ENCODE measurements at regions not wholly inside any gene's neighbourhood (a gene's known extent, or its start where the extent isn't known, plus 50 kb on each side); places are given as distances from the start of the nearest gene placed in this dataset.

- Histone ChIP-seq H2BK20ac (ENCODE audit: low read depth, low read length, poor library complexity, severe bottlenecking) (no peak overlapping the region), H2BK5ac (ENCODE audit: insufficient read length, low read length) (no peak overlapping the region), H3T11ph (ENCODE audit: low read length) (no peak overlapping the region), H2BK15ac (ENCODE audit: low read depth, low read length) (no peak overlapping the region), H4K5ac (ENCODE audit: insufficient read length, low read depth, low read length) (no peak overlapping the region), H3K23ac (ENCODE audit: insufficient read length, low read depth, low read length) (no peak overlapping the region), H3K27me3 (ENCODE audit: insufficient read depth, low read length) (no peaks in the 10 kb centered on the region), H3K4me2 (ENCODE audit: insufficient read depth, insufficient read length, low read length) (no peak overlapping the region), H2AK5ac (ENCODE audit: insufficient read length, low read length) (no peak overlapping the region), H2AFZ (ENCODE audit: low read length) (no peak overlapping the region), H3K4me1 (ENCODE audit: insufficient read depth, low read length) (no peaks in the 10 kb centered on the region), H3K79me2 (ENCODE audit: insufficient read depth, low read length) (no peaks in the 10 kb centered on the region), H3K14ac (ENCODE audit: insufficient read depth, low read length) (no peak overlapping the region), H4K91ac (ENCODE audit: insufficient read length, low read depth, low read length) (no peak overlapping the region), H3K79me1 (ENCODE audit: insufficient read depth, low read depth, low read length, poor library complexity, severe bottlenecking) (no peaks in the 10 kb centered on the region), H3K9me3 (ENCODE audit: control insufficient read depth, low read depth, low read length) (no peaks in the 10 kb centered on the region), H3K27ac (ENCODE audit: insufficient read length, low read depth, low read length) (no peak overlapping the region), H3K56ac (ENCODE audit: insufficient read length, low read depth, low read length) (no peak overlapping the region), H3K23me2 (ENCODE audit: insufficient read length, low read depth, low read length, poor library complexity, severe bottlenecking) (no peaks in the 10 kb centered on the region), H3K18ac (ENCODE audit: insufficient read length, low read depth, low read length) (no peak overlapping the region), H3K4ac (ENCODE audit: low read depth, low read length) (no peak overlapping the region), H3K9ac (ENCODE audit: extremely low read depth, insufficient read length, low read length) (no peak overlapping the region), H4K20me1 (ENCODE audit: control insufficient read depth, insufficient read depth, insufficient read length) (no peaks in the 10 kb centered on the region), H2BK120ac (ENCODE audit: low read depth, low read length, poor library complexity, severe bottlenecking) (no peak overlapping the region), H4K8ac (replicated peaks; ENCODE audit: insufficient read length, low read depth, low read length) (no peak overlapping the region), H2BK12ac (ENCODE audit: insufficient read length, low read depth, low read length) (no peak overlapping the region)
- no peak for DNase-seq
- no peak overlapping the region for H3K4me3 Mint-ChIP-seq
- no peaks in the 10 kb centered on the region; the same call in 1 of the 2 replicates for H3K27me3 Mint-ChIP-seq (ENCODE audit: low read depth)
- H3K27ac Mint-ChIP-seq = no peak overlapping the region
- H3K4me1 Mint-ChIP-seq = no peaks in the 10 kb centered on the region
- H3K9me3 Mint-ChIP-seq = peaks cover 24 to 29% of the 10 kb centered on the region in 2 experiments
- TF ChIP-seq CTCF (conservative IDR thresholded peaks at IDR 0.05) = no peak
- H3K36me3 Mint-ChIP-seq (ENCODE audit: insufficient read depth in 1 of 3, low read depth in 3 of 3) = peaks cover 2 to 14% (median 3%) of the 10 kb centered on the region in 3 experiments
- no CpG with 5 or more reads among the region's 1 CpG for WGBS (ENCODE audit: extremely low coverage, insufficient read length, low lambda C conversion rate)
These were observed 70.2 kb downstream of the LRRC30 start for GRCh38 chr18:7301094-7301493.

Measured in H9 (cell line).